ENCODE measurements at regions not wholly inside any gene's neighbourhood (a gene's known extent, or its start where the extent isn't known, plus 50 kb on each side); places are given as distances from the start of the nearest gene placed in this dataset.

GRCh38 chr5:60007729-60008128 is 114.2 kb upstream of the PDE4D start:
- no peak for TF ChIP-seq POLR2AphosphoS5 (IDR thresholded peaks at IDR 0.05; ENCODE audit: low read depth, low read length)
- TF ChIP-seq TAF1 (IDR thresholded peaks at IDR 0.05; ENCODE audit: borderline replicate concordance, insufficient read depth, low read length): no peak
- TF ChIP-seq, protein P1, sequence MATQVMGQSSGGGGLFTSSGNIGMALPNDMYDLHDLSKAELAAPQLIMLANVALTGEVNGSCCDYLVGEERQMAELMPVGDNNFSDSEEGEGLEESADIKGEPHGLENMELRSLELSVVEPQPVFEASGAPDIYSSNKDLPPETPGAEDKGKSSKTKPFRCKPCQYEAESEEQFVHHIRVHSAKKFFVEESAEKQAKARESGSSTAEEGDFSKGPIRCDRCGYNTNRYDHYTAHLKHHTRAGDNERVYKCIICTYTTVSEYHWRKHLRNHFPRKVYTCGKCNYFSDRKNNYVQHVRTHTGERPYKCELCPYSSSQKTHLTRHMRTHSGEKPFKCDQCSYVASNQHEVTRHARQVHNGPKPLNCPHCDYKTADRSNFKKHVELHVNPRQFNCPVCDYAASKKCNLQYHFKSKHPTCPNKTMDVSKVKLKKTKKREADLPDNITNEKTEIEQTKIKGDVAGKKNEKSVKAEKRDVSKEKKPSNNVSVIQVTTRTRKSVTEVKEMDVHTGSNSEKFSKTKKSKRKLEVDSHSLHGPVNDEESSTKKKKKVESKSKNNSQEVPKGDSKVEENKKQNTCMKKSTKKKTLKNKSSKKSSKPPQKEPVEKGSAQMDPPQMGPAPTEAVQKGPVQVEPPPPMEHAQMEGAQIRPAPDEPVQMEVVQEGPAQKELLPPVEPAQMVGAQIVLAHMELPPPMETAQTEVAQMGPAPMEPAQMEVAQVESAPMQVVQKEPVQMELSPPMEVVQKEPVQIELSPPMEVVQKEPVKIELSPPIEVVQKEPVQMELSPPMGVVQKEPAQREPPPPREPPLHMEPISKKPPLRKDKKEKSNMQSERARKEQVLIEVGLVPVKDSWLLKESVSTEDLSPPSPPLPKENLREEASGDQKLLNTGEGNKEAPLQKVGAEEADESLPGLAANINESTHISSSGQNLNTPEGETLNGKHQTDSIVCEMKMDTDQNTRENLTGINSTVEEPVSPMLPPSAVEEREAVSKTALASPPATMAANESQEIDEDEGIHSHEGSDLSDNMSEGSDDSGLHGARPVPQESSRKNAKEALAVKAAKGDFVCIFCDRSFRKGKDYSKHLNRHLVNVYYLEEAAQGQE (IDR thresholded peaks at IDR 0.05; ENCODE audit: insufficient read depth in 1 of 2, low read depth in 2 of 2, low read length in 2 of 2): no peak
- TF ChIP-seq SIN3A (IDR thresholded peaks at IDR 0.05; ENCODE audit: borderline replicate concordance, insufficient read depth, low read length): no peak
- TF ChIP-seq FOXP2 (optimal IDR thresholded peaks at IDR 0.05; ENCODE audit: borderline replicate concordance, extremely low read depth, extremely low read length, insufficient read depth): no peak
